ENCODE measurements at regions not wholly inside any gene's neighbourhood (a gene's known extent, or its start where the extent isn't known, plus 50 kb on each side); places are given as distances from the start of the nearest gene placed in this dataset.

DNA sequence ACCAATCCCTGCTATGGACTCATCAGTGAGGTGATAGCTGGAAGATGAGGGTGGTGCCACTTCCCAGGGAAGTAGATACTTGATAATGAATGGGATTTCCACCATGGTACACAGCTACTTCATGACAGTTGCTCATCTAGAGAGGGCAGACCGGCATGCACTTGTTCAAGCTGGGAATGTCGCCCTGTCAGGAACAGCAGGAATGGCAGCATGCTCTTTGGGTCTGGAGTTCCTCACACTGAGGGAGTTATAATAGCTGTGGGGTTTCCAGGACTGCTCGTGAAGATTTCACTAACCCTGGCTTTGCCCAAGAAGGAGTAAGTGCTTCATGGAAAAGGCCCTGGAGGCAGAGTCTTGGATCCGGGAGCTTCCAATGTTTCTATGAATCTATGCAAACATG lies 129.2 kb downstream of the PSMG1 start:
- no peak for DNase-seq (ENCODE audit: low spot score)

- DNase-seq (ENCODE audit: low spot score): no peak
These were observed 130.1 kb downstream of the PSMG1 start for GRCh38 chr21:39053126-39053525.

DNA sequence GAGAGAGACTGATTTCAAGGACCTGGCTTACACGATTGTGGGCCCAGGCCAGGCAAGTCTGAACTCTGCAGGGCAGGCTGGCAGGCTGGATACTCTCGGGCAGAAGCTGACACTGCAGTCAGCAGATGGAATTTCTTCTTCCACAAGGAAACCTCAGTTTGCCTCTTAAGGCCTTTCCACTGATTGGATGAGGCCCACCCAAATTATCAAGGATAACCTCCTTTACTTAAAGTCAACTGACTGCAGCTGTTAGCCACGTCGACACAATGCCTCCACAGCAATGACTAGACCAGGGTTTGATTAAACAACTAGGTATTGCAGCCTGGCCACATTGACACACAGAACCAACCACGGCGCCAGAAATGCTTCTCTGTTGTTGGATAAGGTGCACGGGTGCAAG lies 130.5 kb downstream of the PSMG1 start:
- DNase-seq (ENCODE audit: low spot score): no peak

DNA sequence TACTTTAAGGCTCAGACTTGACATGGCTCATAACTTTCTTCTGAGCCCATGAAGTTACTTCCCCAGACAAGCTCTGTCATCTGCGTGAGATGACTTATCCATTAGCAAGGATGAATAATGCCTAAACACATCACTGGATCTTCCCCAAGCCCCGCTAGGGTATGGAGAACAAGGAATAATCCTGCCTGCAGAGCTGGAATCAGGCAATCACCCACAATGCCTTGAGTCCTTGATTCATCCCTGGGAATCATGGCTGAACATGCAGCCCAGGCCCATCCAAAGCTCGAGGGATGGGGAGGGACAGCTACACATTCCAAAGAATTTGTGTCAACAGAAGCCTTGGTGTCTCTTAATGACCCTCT lies 131.7 kb downstream of the PSMG1 start:
- no peak for DNase-seq (ENCODE audit: low spot score)

DNA sequence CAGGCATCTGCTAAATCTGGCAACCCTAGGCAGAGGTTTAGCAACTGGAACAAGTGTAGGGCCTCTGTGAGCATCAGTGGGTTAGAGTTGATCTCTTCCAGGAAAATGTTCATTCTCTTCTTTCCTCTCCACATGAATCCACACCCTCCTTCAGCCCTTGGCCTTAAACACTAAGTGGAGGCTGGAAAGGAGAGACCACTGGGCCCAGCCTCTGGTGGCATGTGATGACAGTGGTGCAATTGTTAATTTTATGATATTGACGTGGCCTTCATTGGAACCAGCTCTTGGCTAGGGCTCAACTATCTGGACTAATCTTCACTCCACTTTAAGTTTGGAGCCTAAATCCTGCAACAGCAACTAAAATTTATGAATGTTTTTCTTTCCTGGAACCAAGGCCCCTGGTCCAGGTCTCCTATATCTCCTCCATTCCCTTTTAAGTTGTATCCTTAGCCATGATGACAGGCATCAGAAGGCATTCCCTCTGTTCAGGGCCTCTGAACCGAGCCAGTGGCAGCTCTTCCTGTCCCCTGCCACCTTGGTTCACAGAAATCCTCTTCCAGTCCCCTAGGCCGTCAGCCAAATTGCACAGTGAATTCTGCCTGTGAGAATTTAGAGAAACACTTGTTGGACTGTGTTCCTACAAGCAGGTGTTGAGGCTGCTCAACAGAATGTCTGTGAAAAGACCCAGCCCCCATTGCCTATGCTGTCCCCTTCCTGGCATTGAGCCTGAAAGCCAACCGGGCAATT lies 132.2 kb downstream of the PSMG1 start:
- DNase-seq (ENCODE audit: low spot score): no peak

GRCh38 chr21:39048574-39048973 lies 134.7 kb downstream of the PSMG1 start:
- DNase-seq (ENCODE audit: low spot score): no peak

- DNase-seq (ENCODE audit: low spot score): peak; percentile 15
These were observed 135.2 kb downstream of the PSMG1 start for GRCh38 chr21:39048064-39048463.

DNA sequence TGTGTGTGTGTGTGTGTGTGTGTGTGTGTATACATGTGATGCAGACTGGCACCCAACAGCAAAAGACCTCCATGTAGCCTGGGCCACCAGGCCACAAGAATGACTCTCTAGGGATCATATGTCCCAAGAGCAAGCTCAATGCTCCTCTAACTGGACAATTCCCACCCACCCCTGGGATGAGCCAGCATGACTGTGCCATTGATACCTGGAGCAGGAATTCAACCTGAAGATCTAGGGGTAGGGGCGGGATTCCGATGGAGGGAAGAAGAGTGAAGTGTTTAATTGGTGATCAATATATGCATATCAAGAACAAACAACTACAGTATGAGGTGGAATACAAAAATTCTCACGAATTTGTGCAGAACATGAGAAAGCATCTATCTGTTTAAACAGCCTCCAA lies 136.2 kb downstream of the PSMG1 start:
- DNase-seq (ENCODE audit: low spot score): no peak

DNA sequence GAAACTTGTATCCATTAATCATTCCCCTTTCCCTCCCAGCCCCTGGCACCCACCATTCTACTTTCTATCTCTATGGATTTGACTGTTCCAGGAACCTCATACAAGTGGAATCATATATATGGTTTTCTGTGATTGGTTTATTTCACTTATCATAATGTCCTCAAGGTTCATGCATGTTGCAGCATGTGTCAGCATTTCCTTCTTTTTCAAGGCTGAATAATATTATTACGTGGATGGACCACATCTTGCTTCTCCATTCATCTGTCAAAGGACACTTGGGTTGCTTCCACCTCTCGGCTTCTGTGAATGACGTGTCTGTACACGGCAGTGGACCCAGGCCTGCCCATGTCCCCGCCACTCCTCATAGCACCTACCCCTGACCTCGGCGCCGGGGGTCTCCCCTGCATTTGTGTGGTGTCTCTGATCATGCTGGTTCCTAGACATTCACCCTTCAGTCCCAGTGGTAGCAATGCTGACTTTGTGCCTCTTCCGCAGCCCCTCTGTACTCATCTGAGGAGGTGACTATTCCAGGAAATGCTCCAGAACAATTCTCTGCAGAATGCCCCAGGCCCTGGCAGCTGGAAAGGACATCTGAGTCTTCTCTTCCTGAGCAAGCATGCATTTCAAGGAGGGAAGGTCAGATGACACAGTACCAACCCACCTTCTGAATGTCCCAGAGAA lies 136.9 kb downstream of the PSMG1 start:
- no peak for DNase-seq (ENCODE audit: low spot score)

- DNase-seq (ENCODE audit: low spot score): no peak
These were observed 141.4 kb downstream of the PSMG1 start for GRCh38 chr21:39041816-39042215.

GRCh38 chr21:39040494-39041110 lies 142.6 kb downstream of the PSMG1 start:
- no peak for DNase-seq (ENCODE audit: low spot score)

DNA sequence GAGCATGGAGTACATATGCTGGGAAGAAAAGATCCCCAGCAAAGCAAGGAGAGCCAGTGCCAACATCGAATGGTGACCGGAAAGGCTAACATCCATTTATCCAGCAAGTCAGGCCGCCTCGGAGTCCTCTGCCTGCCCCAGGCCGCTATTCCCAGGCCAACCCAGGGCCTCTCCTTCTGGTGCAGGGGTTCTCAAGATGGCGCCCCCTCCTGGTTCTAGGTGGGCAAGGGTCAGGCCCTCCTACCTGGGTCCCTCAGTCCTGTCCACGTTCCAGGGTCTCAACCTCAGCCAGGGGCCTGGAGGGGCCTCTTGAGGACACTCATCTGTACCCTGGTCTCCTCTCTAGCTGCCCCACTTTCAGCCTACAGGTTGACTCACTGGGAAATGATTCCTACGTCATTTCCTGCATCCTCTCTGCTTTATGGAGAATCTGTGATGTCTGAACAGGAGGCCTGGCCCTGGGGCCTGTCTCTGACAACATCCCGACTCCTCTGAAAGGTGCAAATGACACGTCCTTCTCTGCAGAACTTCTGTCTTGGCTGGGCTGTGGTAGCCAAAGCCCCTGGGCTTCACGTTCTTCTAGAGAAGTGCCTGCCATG lies 145.3 kb downstream of the PSMG1 start:
- no peak for DNase-seq (ENCODE audit: low spot score)

- DNase-seq (ENCODE audit: low spot score): no peak
These were observed 146.7 kb downstream of the PSMG1 start for GRCh38 chr21:39036581-39036980.

- no peak for DNase-seq (ENCODE audit: low spot score)
These were observed 148.4 kb downstream of the PSMG1 start for GRCh38 chr21:39034590-39035536.

GRCh38 chr21:39033878-39034589 lies 149.2 kb downstream of the PSMG1 start:
- DNase-seq (ENCODE audit: low spot score): peak; percentile 54

DNA sequence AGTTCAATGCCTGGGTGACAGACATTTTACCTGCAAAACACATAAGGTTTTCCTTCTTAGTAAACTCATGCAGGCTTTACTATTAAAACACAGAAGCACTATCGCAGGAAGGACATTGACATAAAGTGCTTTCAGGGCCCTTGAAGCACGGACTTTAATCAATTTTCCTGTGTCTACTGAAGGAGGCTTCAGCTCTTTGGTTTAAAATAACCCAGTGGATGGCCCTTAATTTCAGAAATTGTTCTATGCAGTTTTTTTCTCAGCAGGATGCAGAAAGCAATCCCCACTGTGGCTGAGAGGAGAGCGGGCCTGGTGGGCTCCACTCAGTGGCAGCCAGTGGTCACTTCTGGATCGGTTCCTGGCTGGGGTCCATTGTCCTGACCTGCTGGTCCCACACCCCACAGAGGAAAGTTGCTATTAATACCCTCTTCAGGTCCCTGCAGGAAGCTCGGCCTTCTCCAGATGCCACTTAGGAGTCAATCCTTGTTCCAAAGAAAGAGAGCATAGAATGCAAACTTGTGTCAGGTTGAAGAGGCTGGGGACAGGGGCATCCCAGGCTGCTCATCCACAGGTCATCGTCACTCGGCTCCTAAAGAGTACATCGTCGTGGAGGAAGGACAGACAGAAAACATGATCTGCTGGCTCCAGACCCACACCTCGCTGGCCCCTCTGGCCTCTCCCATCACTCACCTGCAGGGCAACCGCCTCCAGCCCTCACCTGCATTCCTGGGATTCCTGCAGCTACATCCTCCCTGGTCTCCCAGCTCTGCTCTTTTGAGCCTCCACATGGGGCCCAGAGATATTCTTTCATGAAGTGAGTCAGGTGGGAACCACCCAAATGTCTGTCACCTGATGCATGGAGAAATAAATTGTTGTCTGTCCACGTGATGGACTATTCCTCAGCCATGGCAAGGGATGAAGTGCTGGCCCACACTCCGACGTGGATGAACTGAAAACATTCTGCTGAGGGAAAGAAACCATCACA lies 153.1 kb downstream of the PSMG1 start:
- no peak for DNase-seq (ENCODE audit: low spot score)

DNA sequence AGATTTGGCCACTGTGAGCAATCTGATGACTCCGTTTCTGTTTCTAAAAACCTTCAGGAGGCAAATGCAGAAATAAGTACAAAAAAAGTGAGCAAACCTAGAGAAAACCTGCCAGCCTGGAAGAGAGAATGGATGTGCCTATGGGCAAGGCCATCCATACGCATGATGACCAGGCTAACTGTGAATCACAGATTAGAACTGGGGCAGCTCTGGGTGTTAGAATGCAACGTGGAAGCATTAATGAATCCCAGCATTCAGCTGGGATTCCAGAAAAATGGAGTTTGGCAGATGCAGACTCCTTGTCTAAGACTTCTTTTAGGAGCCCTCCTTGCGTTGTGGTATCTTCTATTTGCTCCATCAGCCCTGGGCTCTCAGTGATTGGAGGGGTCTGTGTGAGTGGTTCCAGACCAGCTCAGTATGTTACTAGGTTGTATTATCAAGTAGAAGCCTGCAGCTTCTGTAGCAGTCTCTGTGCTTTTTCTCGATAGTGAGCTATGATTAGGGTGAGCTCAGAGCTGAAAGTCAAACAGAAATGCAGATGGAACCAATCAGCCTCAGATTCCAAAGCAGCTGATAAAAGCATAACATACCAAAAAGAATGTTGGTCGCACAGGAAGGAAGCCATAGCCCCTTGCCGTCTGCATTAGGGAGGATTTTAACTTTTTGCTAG lies 154.0 kb downstream of the PSMG1 start:
- DNase-seq (ENCODE audit: low spot score): no peak

DNA sequence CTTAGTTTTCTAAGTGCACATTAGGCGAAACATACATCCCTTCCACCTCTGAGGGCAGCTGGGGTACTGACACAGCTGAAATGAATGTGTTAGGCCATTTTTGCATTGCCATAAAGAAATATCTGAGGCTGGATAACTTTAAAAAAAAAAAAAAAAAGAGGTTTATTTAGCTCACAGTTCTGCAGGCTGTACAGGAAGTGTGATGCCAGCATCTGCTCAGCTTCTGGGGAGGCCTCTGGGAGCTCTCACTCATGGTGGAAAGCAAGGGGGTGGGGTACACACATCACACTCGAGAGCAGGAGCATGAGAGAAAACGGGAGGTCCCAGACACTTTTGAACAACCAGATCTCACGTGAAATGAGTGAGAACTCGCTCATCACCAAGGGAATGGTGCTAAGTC lies 158.1 kb downstream of the PSMG1 start:
- DNase-seq (ENCODE audit: low spot score): no peak

DNA sequence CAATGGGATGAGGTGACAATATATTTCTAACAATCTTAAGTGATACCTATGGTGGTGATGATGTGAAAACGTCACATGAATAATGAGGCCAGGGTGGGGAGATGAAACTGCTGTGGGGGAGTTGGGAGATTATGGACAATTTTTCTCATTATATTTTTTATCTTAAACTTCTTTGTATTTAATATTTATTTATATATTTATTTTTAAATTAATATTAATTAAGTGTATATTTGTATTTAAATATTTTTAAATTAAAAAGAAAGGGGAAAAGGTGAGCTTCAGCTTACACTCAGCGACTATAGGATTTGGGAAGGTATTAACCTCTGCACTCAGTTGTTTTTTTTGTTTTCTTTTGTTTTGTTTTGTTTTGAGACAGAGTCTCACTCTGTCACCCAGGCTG lies 158.7 kb downstream of the PSMG1 start:
- DNase-seq (ENCODE audit: low spot score): no peak

Measured in HuH-7 (cell line).